Osteoblast (primary cell): ENCODE measurements at regions not wholly inside any gene's neighbourhood (a gene's known extent, or its start where the extent isn't known, plus 50 kb on each side); places are given as distances from the start of the nearest gene placed in this dataset.

Source experiments
- DNase-seq: peaks from one replicate; pipeline ENCODE4 v3.0.0; 2011; ENCODE audit warnings: low spot score, mixed read lengths; ENCODE audit not compliant: insufficient read length; ENCODE audit errors: missing footprints
- H2AFZ ChIP-seq: 2 replicates; pipeline ENCODE4 v1.6.0; 2011; ENCODE audit warnings: mild to moderate bottlenecking, low read length
- H3K27ac ChIP-seq: 2 replicates; pipeline ENCODE4 v1.5.1; 2011; ENCODE audit warnings: mild to moderate bottlenecking, low read depth, low read length, moderate library complexity
- H3K27me3 ChIP-seq: 2 replicates; pipeline ENCODE4 v1.6.0; 2012; ENCODE audit warnings: mild to moderate bottlenecking, control low read depth, inconsistent platforms, low read length, moderate library complexity; ENCODE audit not compliant: insufficient read depth
- H3K36me3 ChIP-seq: 2 replicates; pipeline ENCODE4 v1.5.1; 2011; ENCODE audit warnings: mild to moderate bottlenecking, low read length, control low read depth, moderate library complexity; ENCODE audit not compliant: insufficient read depth
- H3K4me1 ChIP-seq: 2 replicates; pipeline ENCODE4 v1.5.1; 2011; ENCODE audit warnings: mild to moderate bottlenecking, low read length, control low read depth, moderate library complexity; ENCODE audit not compliant: insufficient read depth
- H3K4me2 ChIP-seq: 2 replicates; pipeline ENCODE4 v1.6.0; 2011; ENCODE audit warnings: mild to moderate bottlenecking, low read length; ENCODE audit not compliant: insufficient read depth
- H3K4me3 ChIP-seq: fragments of 200-600 bp; sonication (generic); 3 replicates; pipeline ENCODE4 v1.5.1; 2012; ENCODE audit warnings: mild to moderate bottlenecking, low read length, inconsistent platforms; ENCODE audit not compliant: insufficient read depth
- H3K79me2 ChIP-seq: 2 replicates; pipeline ENCODE4 v1.6.0; 2012; ENCODE audit warnings: mild to moderate bottlenecking, low read length, control low read depth, inconsistent platforms; ENCODE audit not compliant: insufficient read depth
- H3K9me3 ChIP-seq: 2 replicates; pipeline ENCODE4 v1.5.1; 2011; ENCODE audit warnings: low read depth, low read length, control low read depth
- H4K20me1 ChIP-seq: 2 replicates; pipeline ENCODE4 v1.6.0; 2012; ENCODE audit warnings: mild to moderate bottlenecking, low read length, control low read depth; ENCODE audit not compliant: insufficient read depth
- TF ChIP-seq, protein P1 (sequence below): IDR thresholded peaks from 2 replicates; pipeline ENCODE4 v1.5.1; 2011; ENCODE audit warnings: mild to moderate bottlenecking, low read depth, low read length, moderate library complexity; ENCODE audit errors: extremely low read depth

DNA sequence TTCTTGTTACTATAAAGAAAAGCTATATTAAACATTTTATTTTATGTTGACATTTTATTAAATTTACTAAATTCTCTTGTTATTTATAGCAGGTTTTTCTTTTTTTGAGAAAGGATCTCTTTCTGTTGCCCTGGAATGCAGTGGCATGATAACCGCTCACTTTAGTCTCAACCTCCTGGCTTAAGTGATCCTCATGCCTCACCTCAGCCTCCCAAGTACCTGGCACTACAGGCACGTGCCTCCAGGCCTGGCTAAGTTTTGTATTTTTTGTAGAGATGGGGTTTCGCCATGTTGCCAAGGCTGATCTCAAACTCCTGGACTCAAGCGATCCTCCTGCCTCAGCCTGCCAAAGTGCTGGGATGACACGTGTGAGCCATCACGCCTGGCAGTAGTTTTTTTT lies 280.2 kb upstream of the C9orf72 start:
- Histone ChIP-seq H2AFZ (no peak overlapping the region), H3K79me2 (no peaks in the 10 kb centered on the region), H3K27me3 (no peaks in the 10 kb centered on the region), H3K4me2 (no peak overlapping the region), H4K20me1 (no peaks in the 10 kb centered on the region), H3K4me3 (no peak overlapping the region), H3K4me1 (no peaks in the 10 kb centered on the region), H3K9me3 (no peaks in the 10 kb centered on the region), H3K36me3 (no peaks in the 10 kb centered on the region), H3K27ac (no peak overlapping the region)
- TF ChIP-seq, protein P1, sequence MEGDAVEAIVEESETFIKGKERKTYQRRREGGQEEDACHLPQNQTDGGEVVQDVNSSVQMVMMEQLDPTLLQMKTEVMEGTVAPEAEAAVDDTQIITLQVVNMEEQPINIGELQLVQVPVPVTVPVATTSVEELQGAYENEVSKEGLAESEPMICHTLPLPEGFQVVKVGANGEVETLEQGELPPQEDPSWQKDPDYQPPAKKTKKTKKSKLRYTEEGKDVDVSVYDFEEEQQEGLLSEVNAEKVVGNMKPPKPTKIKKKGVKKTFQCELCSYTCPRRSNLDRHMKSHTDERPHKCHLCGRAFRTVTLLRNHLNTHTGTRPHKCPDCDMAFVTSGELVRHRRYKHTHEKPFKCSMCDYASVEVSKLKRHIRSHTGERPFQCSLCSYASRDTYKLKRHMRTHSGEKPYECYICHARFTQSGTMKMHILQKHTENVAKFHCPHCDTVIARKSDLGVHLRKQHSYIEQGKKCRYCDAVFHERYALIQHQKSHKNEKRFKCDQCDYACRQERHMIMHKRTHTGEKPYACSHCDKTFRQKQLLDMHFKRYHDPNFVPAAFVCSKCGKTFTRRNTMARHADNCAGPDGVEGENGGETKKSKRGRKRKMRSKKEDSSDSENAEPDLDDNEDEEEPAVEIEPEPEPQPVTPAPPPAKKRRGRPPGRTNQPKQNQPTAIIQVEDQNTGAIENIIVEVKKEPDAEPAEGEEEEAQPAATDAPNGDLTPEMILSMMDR, result no peak
- no peak for DNase-seq

GRCh38 chr9:27856054-27856453 lies 282.8 kb upstream of the C9orf72 start:
- H2AFZ ChIP-seq, result no peak overlapping the region
- H3K27me3 ChIP-seq, result no peaks in the 10 kb centered on the region
- H3K4me1 ChIP-seq, result no peaks in the 10 kb centered on the region
- TF ChIP-seq, protein P1, result no peak
- H3K4me2 ChIP-seq, result no peak overlapping the region
- DNase-seq, result no peak
- no peaks in the 10 kb centered on the region for H3K9me3 ChIP-seq
- no peaks in the 10 kb centered on the region for H4K20me1 ChIP-seq
- H3K4me3 ChIP-seq, result no peak overlapping the region
- H3K79me2 ChIP-seq, result no peaks in the 10 kb centered on the region
- H3K27ac ChIP-seq, result no peak overlapping the region
- no peaks in the 10 kb centered on the region for H3K36me3 ChIP-seq

- Histone ChIP-seq H3K4me2 (no peak overlapping the region), H4K20me1 (no peaks in the 10 kb centered on the region), H3K9me3 (no peaks in the 10 kb centered on the region), H3K79me2 (no peaks in the 10 kb centered on the region), H3K4me1 (no peaks in the 10 kb centered on the region), H3K36me3 (no peaks in the 10 kb centered on the region), H3K27me3 (no peaks in the 10 kb centered on the region), H2AFZ (no peak overlapping the region), H3K4me3 (no peak overlapping the region), H3K27ac (no peak overlapping the region)
- TF ChIP-seq, protein P1, result no peak
- DNase-seq, result no peak
Observed at GRCh38 chr9:27856748-27857147, 283.5 kb upstream of the C9orf72 start.

DNA sequence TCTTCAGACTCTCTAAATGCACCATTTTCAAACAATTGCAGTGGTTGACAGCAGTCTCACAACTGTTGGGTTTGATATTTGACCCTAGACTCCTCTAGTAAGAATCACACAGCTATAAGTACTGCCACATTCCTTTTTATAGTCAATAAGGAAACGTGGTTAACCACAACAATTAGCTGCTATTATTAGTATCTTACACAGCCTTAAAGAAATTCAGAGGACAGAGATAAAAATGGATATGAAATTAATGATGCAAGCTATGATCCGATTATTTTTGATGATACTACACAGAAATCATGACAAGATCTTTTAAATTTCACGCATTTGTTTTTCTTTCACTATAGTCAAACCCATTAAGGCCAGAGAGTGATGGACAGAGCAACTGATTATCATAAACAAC lies 288.6 kb upstream of the C9orf72 start:
- no peaks in the 10 kb centered on the region for H3K27me3 ChIP-seq
- no peaks in the 10 kb centered on the region for H3K4me1 ChIP-seq
- TF ChIP-seq, protein P1, result no peak
- no peaks in the 10 kb centered on the region for H3K79me2 ChIP-seq
- no peak for DNase-seq
- no peaks in the 10 kb centered on the region for H3K36me3 ChIP-seq
- H3K4me3 ChIP-seq, result no peak overlapping the region
- no peaks in the 10 kb centered on the region for H4K20me1 ChIP-seq
- no peak overlapping the region for H3K27ac ChIP-seq
- H2AFZ ChIP-seq, result no peak overlapping the region
- no peak overlapping the region for H3K4me2 ChIP-seq
- H3K9me3 ChIP-seq, result no peaks in the 10 kb centered on the region
